ENCODE measurements at regions not wholly inside any gene's neighbourhood (a gene's known extent, or its start where the extent isn't known, plus 50 kb on each side); places are given as distances from the start of the nearest gene placed in this dataset.
"Not testable (repeated sequence)": the region's sequence is repeated elsewhere in the genome, so short reads cannot be mapped to it uniquely, and the experiment has no call there.

DNA sequence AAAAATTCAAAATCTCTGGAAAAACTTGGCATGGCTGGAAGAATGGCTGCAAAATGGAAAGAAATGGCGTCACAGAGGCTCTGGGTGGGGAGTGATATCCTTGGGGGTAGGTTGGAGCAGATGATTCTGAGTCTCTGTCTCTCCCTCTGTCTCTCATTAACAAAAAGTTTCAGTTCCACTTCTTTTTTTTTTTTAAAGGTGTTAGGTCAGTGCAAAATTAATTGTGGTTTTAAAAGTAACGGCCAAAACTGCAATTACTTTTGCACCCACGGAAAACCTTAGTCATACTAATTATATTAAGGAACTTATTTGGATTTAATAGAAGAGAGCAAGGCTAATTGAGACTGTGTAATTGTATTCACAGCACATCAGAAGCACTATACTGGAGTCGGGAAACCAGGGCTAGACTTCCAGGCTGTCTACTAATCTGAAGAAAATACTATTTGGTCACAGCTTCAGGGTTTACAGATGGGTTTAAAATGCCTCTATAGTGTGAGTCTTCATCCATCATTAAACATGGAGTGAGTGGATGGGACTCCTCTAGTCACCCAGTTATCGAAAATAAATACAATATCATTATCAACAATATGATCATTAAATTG lies 289.1 kb upstream of the PLD5 start:
- no peak for DNase-seq

DNA sequence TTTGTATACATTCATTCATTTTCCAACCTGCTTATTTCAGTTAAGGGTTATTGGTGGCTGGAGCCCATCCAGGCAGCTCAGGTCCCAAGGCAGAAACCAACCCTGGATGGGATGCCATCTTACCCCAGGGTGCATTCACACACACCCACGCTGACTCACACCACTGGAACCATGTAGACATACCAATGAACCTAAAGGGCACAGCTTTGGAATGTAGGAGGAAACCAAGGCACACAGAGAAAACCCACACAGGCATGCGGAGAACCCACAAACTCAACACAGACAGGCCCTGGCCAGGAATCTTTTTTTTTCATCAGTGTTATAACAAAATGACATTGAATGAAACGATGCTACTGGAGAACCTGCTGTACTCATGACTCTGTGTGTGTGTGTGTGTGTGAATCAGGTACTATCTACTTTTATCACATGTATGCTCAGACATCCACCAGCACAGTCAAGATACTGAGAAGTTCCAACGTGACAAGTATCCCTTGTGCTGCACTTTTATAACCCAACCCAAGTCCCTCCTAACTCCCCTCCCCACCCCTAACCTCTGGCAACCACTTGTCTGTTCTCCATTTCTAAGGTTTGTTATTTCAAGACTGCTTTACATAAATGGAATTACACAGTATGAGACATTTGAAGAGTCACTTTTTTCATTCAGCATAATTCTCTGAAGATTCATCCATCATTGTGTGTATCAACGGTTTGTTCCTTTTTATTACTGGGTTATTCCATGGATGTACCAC lies 286.8 kb upstream of the PLD5 start:
- no peak for DNase-seq

DNA sequence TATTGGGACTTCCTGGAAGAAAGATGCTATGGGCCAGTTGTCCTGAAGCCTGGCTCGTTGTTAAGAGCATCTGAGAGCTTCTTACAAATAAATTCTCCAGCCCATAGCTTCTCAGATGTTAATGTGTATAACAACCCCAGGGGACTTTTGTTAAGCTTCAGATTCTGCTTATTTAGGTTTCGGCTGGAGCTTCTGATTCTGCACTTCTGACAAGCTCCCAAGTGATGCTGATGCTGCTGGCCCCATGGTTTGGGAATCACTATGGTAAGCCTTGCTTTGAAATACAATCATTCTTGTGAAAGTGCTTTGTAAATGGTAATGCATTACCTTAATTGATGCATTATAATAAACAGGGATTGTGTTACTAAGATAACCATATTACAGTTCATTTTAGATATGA lies 281.8 kb upstream of the PLD5 start:
- DNase-seq, result no peak

DNA sequence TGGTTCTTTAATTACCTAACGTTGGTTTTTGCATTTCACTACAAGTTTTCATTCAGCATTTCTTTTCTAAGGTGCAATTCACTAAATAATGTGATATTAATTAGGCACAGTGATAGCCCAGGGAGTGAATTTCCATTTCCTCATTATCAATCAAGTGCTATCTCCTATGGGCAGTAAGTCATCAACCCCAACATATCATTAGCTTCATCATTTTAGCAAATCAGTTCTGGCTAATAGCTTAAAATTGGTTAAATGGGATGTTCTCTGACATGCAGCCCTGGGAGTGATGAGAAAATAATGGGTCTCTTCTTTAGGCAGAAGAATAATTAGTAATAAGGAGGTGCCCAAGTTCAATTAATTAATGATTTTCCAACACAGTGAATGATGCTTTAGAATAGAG lies 280.9 kb upstream of the PLD5 start:
- not testable (repeated sequence) for DNase-seq

DNA sequence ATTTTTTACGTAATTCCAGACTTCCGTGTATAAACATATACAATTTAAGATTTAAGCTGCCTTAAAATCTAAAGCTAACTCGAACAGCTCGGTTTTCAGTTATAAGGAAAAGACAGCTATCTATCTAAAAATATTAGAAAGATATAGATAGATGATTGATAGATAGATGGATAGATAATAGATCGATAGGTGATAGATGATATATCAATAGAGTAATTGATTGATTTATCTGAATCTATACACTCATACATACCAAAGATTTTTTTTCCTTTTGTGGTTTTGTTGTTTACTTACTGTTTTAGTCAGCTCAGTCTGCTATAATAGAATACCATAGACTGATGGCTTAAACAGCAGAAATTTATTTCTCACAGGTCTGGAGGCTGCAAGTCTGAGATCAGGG lies 278.5 kb upstream of the PLD5 start:
- no peak for DNase-seq

DNA sequence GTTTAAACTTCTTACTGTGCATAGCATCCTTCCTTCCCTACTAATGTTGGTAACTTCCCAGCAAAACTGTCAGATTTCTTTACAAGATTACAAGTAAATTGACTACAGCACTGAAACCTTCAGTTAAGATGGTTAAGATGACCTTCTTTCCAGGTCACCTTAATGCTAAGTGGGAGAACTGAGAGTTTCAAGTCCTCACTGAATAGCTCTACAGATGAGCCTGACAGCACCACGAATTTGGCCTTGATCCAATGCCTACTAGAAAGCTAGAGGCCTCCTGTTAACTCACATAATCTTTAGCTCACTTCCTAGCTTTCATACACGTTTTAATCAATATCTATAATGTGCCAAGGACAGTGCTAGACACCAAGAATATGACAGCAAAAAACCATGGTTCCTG lies 276.0 kb upstream of the PLD5 start:
- DNase-seq, result no peak

DNA sequence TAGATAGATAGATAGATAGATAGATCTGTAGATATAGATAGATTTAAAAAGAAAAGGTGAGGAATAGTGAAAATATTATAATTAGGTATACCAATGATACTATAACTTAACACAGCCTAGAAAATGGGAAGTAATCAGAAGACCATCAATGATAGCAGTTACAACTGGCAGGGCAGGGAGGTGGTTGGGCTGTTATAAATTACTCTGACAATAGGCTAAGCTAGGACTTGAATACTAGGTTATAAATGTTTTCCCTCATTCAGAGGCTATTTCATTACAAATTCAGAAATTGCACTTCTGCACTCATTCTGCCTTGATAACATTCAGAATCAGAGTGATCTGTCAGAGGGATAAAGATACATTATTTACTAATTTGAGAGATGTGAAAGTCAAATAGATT lies 273.4 kb upstream of the PLD5 start:
- DNase-seq, result no peak

DNA sequence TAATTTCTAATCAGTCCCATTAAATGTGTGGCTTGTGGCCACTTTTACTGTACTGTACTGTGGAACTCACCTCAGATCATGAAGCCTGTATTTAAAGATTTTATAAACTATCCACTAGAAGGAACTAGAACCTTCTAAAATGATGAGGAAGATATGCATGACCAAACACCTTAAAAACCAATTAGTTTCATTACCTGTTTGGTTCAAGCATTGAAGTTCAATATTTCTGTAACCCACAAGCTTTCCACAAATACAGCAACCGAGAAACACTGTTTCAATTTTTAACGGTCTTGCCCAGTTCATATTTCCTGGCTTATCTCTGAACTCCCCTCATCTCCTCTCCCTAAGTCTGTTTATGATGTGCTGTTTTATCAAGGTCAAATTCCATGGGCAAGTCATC lies 264.3 kb upstream of the PLD5 start:
- no peak for DNase-seq

DNA sequence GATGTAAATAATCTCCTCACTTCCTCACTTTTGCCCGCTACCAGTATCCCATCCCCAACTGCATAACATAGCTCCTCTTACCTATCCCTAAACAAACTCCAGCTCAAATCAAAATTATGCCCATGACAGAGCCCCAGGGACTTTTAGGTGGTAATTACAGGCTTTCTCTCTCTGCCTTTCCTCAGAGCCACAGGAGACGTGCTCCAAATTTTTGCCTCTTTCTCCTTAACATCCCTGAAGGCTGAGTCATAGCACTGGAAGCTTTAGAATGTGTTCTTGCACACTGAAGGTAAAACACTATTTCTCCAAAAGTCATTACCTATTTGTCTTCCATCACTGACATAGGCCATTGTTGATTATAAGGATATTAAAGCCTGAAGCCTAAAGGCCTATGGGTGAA lies 263.5 kb upstream of the PLD5 start:
- no peak for DNase-seq

DNA sequence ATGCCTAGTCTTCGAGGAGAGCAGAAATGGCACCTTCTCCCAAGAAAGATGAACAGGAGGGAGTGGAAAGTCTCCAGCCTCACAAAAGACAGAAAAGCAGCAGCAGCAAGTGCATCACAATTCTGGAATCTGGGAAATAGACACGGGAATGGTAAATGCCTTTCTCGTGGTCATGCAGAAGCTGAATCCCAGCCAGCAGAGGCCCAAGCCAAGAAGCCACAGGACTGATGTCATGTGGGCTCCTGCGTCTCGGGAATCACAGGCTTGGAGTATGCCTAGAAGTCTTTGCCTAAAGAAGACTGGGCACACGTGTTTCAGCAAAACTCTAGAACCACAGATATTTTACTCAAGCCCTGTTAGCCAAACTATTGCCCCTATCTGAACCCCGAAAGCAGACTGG lies 260.3 kb upstream of the PLD5 start:
- peak in 5 of 56 donors; percentile 2 to 30 (median 16) for DNase-seq

DNA sequence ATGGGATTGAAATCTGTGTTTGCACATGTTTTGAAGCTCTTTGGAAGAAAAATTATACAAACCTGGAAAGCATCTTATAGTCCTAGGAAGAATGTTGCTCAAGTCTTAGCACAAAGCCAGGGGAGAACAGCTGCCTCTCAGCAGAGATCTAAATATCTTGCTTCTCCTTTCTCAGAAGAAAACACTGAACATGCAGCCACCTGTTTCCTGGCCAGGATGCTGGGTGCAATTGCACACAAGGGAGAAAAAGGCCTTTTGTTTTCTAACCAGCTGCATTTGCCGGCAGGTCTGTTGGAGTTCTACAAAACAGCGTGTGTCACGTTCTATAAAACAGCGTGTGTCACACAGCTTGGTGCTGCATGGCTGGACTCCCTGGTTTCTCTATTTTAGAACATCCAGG lies 259.6 kb upstream of the PLD5 start:
- DNase-seq, result peak in 1 of 56 donors; percentile 5

DNA sequence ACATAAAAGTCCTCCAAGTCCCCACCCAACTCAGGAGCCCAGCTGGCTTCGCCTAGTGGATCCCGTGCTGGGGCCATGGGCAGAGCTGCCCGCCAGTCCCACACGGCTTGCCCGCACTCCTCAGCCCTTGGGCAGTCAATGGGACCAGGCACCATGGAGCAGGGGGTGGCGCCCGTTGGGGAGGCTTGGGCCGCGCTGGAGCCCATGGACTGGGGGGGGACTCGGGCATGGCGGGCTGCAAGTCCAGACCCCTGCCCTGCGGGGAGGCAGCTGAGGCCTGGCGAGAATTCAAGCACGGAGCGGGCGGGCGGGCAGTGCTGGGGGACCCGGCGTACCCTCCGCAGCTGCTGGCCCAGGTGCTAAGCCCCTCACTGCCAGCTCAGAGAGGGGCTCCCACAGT lies 249.8 kb upstream of the PLD5 start:
- DNase-seq, result no peak

DNA sequence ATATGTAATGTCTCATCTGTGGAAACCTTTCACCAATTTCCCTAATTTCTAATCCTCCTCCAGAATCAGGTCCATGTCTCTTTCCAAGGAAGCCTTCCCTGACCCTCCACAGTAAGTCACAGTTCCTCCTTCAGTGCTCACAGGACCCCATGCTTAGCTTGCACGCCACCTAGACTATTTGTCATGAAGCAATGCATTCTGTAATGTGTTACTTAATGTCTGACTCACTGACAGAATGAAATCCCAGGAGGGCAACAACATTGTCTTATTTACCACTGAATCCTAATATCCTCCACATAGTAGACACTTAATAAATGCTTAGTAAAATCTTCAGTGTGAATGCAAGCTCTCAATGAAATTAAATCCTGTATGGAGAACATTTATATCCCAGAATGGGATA lies 245.9 kb upstream of the PLD5 start:
- no peak for DNase-seq

DNA sequence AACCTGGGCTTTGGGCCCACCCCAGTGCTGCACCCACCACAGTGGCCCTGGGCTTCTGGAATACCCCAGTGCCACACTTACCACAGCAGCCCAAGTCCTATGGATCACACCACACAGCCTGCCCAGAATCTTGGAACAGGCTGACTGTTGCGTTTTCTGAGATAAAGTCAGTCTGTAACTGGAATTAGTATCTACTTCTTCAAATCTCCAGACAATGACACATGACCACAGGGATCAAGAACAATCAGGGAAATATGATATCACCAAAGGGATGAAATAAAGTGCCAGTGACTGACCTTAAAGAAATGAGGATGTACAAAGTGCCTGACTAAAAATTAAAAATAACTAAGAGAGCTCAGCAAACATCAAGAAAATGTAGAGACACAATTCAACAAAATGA lies 239.7 kb upstream of the PLD5 start:
- no peak for DNase-seq

DNA sequence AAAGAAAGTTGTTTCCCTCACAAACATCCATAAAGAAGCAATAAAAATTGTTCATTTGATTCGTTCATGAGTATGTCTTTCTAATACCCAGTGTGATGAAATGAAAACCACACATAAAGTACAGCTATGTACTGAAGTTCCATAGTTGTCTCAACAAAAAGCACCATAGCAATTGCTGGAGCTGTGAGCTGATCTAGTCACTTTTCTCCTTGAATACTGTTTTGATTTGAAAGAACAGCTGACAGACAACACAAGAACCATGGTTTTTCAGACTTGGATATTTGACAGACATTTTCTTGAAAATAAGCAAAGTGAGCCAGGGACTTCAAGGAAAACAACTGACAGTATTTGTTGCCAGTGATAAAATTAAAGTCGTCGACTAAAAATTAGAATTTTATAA lies 237.1 kb upstream of the PLD5 start:
- no peak for DNase-seq

DNA sequence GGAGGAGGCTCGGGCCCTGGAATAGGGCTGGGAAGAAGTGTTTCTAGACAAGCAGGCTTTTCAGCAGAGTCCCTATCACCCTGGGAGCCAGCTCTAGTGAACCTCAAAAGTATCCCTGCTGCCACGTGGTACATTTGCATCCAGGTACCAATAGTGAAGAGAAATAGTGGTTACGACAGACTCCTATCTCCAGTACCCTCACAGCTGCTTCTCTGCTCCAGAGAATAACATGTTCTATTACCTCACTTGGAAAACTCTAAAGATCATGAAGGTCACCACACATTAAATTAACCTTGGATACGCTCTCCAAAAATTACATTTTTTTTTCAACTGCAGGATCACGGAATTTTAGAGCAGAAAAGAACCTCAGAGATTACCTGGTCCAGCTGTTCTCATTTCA lies 230.4 kb upstream of the PLD5 start:
- no peak for DNase-seq

DNA sequence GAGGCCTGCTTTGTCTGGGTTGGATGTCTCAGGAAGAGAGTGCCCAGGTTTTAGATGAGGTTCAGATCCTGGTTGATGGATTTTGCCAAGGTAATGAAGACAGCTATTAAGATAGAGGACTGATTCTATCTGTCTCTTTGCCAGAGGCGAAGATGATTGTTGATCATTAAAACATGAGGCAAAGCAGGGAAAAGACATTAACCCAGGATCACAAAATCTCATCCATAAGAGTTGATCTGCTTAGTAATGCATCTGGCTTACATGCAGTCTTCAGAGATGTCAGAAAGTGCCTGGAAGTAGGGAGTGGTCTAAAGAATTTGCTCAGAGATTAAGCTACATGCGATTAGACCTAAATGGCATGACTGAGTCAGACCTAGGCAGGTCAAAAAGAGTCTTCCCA lies 229.6 kb upstream of the PLD5 start:
- DNase-seq, result no peak

DNA sequence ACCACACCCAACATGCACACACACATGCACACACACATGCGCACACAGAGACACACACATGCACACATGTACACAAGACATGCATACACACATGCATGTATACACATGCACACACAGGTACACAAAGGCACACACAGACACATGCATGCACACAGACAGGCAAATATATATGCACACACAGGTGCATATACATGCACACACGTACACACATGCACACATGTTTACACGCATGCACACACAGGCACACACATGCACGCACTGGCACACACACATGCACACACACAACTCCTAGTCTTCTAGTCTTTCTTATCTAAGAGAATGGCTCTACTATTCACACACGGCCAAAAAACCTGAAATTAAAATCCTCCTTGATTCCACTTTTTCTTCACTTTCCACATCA lies 222.7 kb upstream of the PLD5 start:
- DNase-seq, result no peak

DNA sequence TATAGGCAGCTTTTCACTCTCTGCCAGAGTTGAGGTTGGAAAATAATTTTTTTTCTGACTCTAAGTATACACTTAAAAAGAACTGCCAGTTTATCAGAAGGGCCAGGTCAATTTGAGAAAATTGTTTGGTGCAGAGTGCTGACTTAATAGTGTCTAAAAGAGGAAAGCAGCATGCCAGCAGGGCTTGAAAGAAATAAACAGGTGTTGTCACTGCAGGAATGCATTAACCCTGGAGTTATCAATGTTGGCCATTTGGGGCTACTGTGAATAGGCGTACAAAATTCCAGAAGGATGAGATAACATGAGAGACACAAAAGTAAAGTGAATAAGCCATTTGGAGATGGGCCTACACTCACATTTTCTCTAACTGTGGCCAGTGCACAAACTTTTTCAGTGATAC lies 220.6 kb upstream of the PLD5 start:
- no peak for DNase-seq

DNA sequence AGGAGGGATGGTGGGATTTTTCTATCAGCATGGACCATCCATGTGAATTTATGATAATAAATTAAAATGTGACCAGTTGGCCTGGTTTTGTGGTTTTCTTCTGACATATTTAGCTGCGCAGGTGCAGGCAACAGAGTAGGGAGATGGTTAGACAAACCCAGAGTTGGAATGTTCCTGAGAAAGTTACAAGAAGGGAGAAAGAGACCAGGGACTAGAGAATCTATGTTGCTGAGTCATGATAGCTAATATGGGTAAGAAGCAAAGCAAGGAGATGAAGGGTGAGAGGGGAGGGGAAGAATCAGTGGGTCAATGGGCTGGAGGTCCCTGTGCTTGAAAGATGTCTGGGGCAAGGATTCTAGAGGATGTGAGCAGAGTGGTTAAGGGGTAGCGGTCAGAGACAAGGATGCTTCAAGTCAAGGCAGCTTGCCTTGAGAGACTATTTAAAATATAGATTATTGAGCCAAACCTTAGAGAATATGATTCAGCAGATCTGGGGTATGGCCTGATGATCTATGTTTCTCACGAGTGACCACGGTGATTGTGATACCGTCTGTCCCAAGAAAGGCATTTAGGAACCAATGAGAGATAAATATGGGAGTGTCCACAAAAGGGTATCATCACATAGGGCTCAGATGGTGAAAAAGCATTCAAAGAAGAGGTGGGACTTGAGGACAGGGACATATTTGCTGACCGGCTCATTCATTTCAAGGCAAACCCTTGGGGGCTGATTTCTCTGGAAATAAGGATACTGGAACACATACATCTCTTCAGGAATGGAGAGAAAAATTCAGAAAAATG lies 219.7 kb upstream of the PLD5 start:
- DNase-seq, result no peak

DNA sequence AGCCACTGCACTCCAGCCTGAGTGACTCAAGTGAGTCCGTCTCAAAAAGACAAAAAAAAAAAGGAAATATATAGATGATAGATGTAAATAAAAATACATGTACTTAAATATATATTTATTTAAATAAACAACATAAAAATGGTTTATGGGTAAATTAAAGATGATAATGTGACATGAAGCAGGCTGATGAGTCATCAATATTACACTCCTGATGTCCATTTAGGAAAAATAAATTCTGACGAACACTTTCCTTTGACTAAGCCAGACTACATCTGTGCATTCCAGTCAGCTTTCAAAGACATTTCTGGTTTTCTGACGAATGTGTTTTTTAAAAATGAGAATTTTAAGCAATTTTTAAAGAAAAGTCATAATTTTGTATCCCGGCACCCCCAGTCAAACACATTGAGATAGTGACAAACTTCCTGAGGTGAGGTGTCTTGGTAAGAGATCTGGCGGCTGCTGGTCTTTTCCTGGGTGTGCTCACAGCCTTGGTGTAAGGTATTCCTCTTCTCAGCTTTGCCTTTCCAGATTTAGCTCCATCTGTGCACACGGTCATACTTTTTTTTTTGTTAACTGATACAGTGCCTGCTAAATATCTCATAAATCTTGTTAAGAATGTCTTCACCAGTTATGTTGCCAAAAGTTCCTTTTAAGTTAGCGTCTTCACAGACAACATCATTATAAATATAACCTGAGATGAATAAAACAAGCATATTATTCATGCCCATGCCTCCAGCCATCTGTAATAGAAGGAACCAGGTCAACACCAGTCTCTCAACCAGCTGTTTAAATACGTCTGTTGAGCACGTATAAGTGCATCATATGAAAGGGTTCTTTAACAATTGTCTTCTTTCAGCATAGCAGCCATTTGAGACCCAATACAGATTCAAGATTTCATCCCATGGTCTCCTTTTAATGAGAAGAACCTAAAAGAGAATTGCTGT lies 214.5 kb upstream of the PLD5 start:
- DNase-seq, result no peak

DNA sequence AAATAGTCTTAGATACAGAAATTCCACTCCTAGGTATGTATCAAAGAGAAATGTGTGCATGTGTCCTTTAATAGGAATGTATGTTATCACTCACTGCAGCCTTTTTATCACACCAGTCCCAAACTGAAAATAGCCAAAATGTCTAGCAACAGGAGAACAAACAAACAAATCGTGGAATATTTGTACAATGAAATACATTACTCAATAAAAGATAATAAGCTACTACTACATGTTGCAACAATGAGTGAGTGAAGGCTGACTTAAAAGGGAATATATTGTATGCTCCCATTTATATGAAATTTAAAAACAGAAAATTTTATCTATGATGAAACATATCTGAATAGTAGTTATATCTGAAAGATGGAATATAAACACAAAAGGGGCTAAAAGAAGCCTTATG lies 212.1 kb upstream of the PLD5 start:
- no peak for DNase-seq
